Fibroblast of skin of right biceps (primary cell): ENCODE measurements at regions not wholly inside any gene's neighbourhood (a gene's known extent, or its start where the extent isn't known, plus 50 kb on each side); places are given as distances from the start of the nearest gene placed in this dataset.

Source experiments
- DNase-seq: peaks from one replicate; pipeline ENCODE4 v3.0.0-alpha.2; 2013

- DNase-seq: no peak
Observed at GRCh38 chr5:175025077-175025476, 300.7 kb downstream of the MSX2 start.

DNA sequence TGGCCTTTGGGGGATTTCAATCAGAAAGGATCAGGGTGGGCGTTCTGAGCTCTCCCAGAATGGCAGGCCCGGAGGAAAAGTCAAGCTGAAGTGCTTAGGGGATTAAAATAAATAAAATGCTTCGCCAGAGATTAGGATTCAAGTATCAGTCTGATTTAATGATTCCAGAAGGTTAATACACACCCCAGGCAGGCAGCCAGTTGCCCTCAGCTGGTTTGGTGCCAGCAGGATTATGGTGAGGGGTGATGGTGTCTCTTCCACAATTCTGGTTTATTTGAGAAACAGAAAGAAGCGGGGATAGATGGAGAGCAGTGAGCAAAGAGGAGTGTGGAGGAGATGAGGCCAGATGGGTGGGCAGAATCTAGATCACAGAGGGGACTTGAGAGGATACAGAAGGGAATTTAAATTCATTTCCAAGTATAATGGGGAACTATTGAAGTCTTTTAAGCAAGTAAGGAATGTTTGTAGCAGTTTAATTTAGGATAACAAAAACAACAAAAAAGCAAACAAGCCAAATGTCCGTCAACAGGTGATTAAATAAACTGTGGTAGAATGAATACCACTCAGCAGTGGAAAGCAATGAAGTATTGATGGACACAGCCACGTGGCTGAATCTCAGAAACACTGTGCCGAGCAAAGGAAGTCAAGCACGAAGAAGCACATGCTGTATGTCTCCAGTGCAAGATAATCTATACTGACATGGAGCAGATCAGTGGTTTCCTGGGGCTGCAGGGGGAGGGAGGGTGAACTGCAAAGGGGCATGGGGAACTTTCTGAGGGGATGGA lies 297.7 kb downstream of the MSX2 start:
- DNase-seq: no peak

DNA sequence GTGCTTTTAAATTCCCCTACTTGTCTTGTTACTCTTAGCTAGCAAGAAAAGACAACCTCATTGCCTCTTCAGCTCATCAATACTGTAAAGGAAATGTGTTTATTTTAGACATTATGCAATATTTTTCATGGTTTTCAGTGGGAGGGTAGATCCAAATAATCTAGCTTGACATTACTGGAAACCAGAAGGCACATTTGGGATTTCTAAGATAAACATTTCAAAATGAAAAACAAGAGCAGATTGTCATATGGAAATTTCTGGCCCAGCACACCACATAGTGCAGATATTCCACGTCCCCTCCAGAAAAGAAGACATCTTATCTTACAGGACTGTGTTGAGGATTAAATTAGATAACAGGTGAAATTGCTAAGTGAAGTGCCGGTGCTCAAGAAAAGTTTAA lies 296.9 kb downstream of the MSX2 start:
- DNase-seq: no peak

- DNase-seq: no peak
Observed at GRCh38 chr5:175015028-175015685, 290.8 kb downstream of the MSX2 start.

- DNase-seq: no peak
Observed at GRCh38 chr5:175013251-175013650, 288.9 kb downstream of the MSX2 start.

DNA sequence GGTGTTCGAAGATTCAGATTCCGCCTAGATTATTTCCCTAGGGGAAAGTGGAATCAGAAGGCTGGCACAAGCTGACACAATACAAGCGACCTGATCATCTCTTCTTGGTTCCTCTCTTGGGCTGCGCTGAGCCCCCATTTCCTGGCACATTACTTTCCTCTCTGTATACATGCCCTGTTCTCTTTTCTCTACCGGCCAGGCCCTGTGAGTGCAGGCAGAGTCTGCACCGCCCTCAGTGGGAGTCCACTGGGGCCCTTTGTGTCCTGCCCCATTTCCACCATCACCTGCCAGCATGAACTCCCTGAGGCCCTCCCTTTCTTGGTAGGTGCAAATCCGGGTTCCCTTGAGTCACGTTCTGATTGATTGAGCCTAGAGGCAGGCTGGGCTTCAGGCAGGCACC lies 287.9 kb downstream of the MSX2 start:
- DNase-seq: no peak

DNA sequence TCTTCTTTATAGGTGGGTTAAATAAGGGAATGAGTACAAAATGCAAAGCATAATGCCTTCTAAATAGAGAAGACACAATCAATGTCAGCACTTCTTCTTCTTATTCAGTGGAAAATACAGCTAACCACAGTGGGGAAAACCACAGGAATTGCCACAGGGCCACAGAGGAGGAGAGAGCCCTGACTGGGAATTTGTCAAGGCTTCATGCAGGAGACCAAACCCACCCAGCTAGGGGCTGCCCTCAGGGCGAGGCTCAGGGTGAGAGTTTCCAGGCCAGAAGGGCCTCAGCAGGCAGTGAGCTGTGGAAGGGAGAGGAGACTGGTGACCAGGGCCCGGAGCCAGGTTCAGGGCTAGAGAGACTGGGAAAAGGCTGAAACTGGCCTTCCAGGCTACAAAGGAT lies 279.1 kb downstream of the MSX2 start:
- DNase-seq: no peak

DNA sequence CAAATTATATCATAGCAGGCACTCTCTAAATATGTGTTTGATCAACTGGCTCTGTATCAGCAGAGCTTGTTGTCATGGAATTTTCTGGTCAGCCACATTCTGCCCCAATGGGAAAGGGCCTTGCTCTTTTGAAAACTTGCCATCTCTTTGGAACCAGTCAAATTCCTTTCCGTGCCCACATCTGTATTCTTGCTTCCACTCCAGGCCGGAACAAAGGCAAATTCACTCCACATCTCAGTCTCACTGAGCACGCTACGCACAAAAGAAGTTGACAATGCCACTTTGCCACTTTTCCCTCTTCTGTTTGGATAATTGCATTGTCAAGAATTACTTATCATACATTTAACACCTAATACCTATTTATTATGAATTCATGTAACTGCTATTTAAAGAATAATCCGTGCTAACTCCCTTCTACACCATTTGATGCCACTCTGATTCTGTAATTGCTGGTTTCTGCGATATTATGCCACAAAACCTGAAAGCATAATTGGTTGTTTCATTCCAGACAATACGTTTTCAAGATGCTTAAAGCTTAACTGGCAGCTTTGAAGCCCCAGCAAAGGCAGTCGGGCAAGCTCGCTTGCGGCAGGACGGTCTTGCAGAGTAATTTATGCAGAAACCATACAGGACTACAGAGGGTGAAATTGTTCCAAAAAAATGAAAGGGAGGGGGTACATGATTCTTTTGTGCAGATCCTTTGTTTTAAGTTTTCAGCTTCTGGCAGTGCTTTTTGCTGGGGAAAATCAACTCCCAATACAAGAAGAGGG lies 277.7 kb downstream of the MSX2 start:
- no peak for DNase-seq

DNA sequence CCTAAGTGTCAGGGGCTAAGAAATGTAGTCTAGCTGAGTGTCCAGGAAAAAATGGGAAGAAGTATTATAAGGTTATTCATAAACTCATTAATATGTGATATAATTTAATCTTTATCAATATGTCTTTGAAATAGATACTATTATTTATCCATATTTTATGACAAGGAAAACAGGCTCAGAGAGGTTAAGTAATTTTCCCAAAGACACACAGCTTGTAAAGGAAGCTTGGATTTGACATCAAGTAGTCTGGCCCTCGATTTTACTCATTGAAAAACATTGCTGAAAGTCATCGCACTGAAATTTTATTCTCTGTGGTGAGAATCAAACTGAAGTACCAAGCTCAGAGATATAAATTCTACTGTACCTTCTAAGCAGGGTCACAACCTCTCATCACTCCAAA lies 276.9 kb downstream of the MSX2 start:
- DNase-seq: no peak

DNA sequence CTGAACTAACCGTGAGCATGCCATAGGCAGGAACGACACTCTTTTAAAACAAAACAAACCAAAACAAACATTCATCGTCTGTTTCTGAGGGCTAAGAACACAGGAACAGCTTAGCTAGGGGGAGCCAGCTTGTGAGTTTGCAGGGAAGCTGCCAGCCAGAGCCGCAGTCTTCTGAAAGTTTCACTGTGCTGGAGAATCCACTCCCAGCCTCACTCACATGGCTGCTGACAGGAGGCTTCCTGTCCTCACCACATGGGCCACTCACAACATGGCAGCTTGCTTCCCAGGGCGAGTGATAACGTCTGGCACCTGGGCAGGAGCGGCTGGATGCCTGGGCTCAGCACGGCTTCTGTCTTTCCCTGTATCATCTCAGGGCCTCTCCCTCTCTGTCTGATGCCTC lies 275.2 kb downstream of the MSX2 start:
- DNase-seq: no peak

DNA sequence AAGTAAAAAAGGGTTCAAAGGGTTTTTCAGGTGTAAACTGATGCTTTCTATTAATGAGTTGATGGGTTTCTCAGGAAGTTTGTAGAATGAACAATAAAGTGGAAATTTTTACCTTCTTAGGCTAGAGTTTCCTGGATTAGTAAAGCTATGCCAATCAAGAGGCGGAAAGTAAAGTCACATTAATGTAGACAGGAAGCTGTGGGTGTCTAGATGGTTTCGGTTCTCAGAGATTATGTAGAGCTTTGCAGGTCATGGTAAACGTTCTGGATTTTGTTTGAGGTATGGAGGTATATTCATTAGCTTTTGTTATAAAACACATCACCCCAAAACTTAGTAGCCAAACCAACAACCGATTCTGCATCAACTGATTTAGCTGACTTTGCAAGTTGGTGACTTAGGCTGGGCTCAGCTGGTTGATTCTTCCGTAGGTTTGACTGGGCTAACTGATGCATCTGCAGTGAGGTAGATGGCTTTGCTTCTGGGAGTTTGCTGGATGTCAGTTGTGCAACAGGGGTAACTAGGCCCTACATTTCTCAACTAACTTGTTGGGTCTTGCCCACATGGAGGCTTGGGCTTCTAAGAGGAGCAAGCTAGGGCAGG lies 273.8 kb downstream of the MSX2 start:
- DNase-seq: no peak

DNA sequence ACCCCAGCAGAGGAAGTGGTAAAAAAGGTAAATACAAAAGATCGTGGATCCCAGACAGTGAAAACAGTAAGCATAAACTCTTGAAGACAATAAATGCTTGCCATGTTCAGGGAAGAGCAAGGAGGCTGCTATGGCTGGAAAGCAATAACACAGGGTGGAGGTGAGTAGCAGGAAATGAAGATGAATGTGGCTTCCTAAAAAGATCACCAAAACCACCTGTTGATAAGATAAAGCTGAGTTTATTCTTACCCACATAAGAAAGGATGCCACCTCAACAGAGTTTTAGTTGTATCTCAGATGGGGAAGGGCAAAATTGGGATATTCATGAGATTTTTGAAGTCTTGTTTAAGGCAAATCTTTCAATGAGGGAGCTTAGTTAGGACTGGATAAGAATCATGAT lies 273.3 kb downstream of the MSX2 start:
- DNase-seq: no peak

DNA sequence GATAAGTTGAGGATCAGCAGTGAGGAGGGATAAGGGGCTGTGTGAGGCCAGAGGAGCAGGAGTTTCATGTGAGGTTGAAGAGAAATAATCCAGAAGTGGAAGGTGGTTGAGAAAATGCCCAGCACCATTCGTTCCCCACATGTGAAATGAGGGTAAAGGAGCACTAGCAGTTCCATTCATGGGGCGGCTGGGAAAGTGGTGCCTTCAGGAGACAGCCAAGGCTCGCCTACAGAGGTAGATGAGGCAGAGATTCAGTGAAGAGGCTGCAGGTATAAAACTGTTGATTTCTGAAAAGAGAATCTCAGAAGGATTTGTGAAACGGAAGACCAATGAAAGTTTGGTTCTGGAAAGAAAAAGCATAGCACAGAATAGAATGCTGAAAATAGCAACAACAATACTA lies 272.6 kb downstream of the MSX2 start:
- no peak for DNase-seq

GRCh38 chr5:174995827-174996226 lies 271.4 kb downstream of the MSX2 start:
- DNase-seq: no peak

DNA sequence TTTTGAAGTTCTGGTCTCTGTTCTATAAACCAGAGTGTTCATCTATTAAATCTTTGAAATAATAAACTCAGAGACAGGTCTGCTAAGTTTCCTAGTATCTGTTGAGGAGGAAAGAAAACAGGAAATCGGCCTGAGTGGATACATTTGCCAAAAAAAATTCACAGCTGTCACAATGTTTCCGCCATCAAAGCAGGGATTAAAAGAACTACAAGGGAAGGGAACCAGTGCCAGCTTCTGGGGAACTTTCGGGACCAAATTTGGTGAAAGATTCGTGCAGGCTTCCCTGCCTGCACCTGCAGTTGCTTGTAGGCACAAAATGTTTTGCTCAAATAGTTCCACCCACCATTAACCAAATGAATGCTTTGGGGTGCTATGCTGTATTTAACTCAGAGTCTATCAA lies 267.5 kb downstream of the MSX2 start:
- DNase-seq: no peak

GRCh38 chr5:174990909-174991308 lies 266.5 kb downstream of the MSX2 start:
- no peak for DNase-seq

DNA sequence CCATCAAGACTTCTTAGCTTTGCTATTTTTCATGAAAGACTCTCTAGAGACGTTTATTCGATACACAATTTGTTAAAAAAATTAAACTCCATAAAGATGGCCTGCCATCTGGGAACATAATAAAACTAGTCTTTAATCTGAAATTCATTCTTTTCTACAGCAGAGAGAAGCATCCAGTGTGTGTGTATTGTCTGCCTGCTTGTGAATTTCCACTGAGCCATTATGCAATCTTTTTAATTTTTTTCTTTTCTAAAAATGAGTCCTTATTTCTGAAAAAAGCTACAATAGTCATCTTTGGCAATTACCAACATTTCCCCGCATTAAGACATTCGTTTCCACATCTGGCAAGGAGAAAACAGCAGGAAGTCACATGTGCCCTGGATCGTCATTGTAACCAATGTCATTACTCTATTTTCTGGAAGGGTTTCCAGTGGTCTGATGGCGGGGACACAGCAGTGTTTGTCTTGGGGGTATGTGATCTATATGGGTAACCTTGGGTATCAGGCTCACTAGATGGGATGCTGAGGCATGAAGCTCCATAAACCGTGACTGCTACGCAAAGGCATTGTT lies 263.1 kb downstream of the MSX2 start:
- DNase-seq: no peak

- no peak for DNase-seq
Observed at GRCh38 chr5:174984863-174985262, 260.5 kb downstream of the MSX2 start.

- DNase-seq: no peak
Observed at GRCh38 chr5:174982485-174982884, 258.1 kb downstream of the MSX2 start.

GRCh38 chr5:174981416-174981815 lies 257.0 kb downstream of the MSX2 start:
- DNase-seq: no peak

DNA sequence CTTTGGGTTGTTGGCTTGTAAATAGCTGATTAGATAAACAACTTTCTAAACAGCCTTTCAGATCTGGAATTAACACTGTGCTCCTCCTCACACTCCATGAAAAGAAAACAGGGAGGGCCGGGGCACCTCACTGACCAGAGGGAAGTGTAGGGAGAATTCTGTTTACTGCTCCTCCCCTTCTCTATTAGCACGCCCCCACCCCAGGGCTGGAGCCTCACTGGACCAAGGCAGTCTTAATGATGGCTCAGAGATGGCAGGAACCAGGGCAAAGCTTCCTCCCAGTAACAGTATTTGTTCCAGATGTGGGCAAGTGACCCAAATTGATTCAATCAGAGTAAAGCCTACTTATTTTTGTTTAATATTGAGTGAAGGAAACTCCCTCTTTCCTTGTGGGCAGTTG lies 256.6 kb downstream of the MSX2 start:
- no peak for DNase-seq

- DNase-seq: no peak
Observed at GRCh38 chr5:174972291-174972690, 247.9 kb downstream of the MSX2 start.

- DNase-seq: no peak
Observed at GRCh38 chr5:174971210-174971609, 246.8 kb downstream of the MSX2 start.
